ENCODE measurements at regions not wholly inside any gene's neighbourhood (a gene's known extent, or its start where the extent isn't known, plus 50 kb on each side); places are given as distances from the start of the nearest gene placed in this dataset.
A peak's percentile ranks its signal among the peaks of the same experiment; 100 is the strongest.
"Not testable (repeated sequence)": the region's sequence is repeated elsewhere in the genome, so short reads cannot be mapped to it uniquely, and the experiment has no call there.

GRCh38 chr10:109040622-109041021 lies 882.7 kb downstream of the XPNPEP1 start:
- no peak for DNase-seq

GRCh38 chr10:109037978-109038377 lies 885.3 kb downstream of the XPNPEP1 start:
- DNase-seq: no peak

GRCh38 chr10:109030581-109031210 lies 892.6 kb downstream of the XPNPEP1 start:
- no peak for DNase-seq

- DNase-seq: no peak
Measured at GRCh38 chr10:109029870-109030269, 893.4 kb downstream of the XPNPEP1 start.

- no peak for DNase-seq
Measured at GRCh38 chr10:109027534-109028185, 895.7 kb downstream of the XPNPEP1 start.

- DNase-seq: peak; percentile 77
Measured at GRCh38 chr10:109025172-109025571, 898.1 kb downstream of the XPNPEP1 start.

GRCh38 chr10:109022417-109023049 lies 900.8 kb downstream of the XPNPEP1 start:
- peak; percentile 56 for DNase-seq

- DNase-seq: peak; percentile 36
Measured at GRCh38 chr10:109019001-109019424, 904.3 kb downstream of the XPNPEP1 start.

GRCh38 chr10:109007514-109007913 lies 915.8 kb downstream of the XPNPEP1 start:
- no peak for DNase-seq

- no peak for DNase-seq
Measured at GRCh38 chr10:108990441-108990840, 932.9 kb downstream of the XPNPEP1 start.

GRCh38 chr10:108989976-108990375 lies 933.3 kb downstream of the XPNPEP1 start:
- DNase-seq: no peak

- DNase-seq: no peak
Measured at GRCh38 chr10:108982159-108982558, 941.2 kb downstream of the XPNPEP1 start.

- no peak for DNase-seq
Measured at GRCh38 chr10:108980869-108981268, 942.4 kb downstream of the XPNPEP1 start.

- no peak for DNase-seq
Measured at GRCh38 chr10:108975459-108976058, 947.8 kb downstream of the XPNPEP1 start.

- peak; percentile 25 for DNase-seq
Measured at GRCh38 chr10:108970016-108970415, 953.3 kb downstream of the XPNPEP1 start.

- no peak for DNase-seq
Measured at GRCh38 chr10:108966411-108966810, 956.9 kb downstream of the XPNPEP1 start.

- no peak for DNase-seq
Measured at GRCh38 chr10:108966005-108966404, 957.3 kb downstream of the XPNPEP1 start.

GRCh38 chr10:108962172-108962571 lies 961.1 kb downstream of the XPNPEP1 start:
- no peak for DNase-seq

- no peak for DNase-seq
Measured at GRCh38 chr10:108957681-108958080, 965.6 kb downstream of the XPNPEP1 start.

GRCh38 chr10:108956149-108956548 lies 967.2 kb downstream of the XPNPEP1 start:
- no peak for DNase-seq

- not testable (repeated sequence) for DNase-seq
Measured at GRCh38 chr10:108920029-108920428, 1003.3 kb downstream of the XPNPEP1 start.

GRCh38 chr10:108913300-108913699 lies 1010.0 kb downstream of the XPNPEP1 start:
- DNase-seq: no peak

GRCh38 chr10:108911814-108912541 lies 1011.3 kb downstream of the XPNPEP1 start:
- DNase-seq: no peak

Data from MV-4-11 (cell line).